SK-N-SH treated with all-trans-retinoic acid at 6 μM for 48 hours (cell line): ENCODE measurements at regions not wholly inside any gene's neighbourhood (a gene's known extent, or its start where the extent isn't known, plus 50 kb on each side); places are given as distances from the start of the nearest gene placed in this dataset.

Experiments
- ARNTL ChIP-seq: fragments of 450-650 bp; formaldehyde crosslinking; IDR thresholded peaks from 2 replicates; pipeline ENCODE4 v1.5.0; 2020; ENCODE audit warnings: low read depth, mild to moderate bottlenecking, moderate library complexity, borderline replicate concordance
- CREB5 ChIP-seq: fragments of 250-450 bp; sonication (Bioruptor Pico); IDR thresholded peaks from 2 replicates; pipeline ENCODE4 v1.5.1; 2020; ENCODE audit warnings: low read depth, mild to moderate bottlenecking, moderate library complexity
- ESRRG ChIP-seq: fragments of 250-450 bp; sonication (Bioruptor Pico); IDR thresholded peaks from 2 replicates; pipeline ENCODE4 v1.6.1; 2021; ENCODE audit warnings: mild to moderate bottlenecking
- GLIS3 ChIP-seq: fragments of 250-450 bp; sonication (Bioruptor Pico); IDR thresholded peaks from 2 replicates; pipeline ENCODE4 v1.5.0; 2020; ENCODE audit warnings: mild to moderate bottlenecking, moderate library complexity
- PATZ1 ChIP-seq: fragments of 250-450 bp; sonication (Bioruptor Pico); IDR thresholded peaks from 2 replicates; pipeline ENCODE4 v1.8.0; 2020; ENCODE audit warnings: mild to moderate bottlenecking, moderate library complexity, borderline replicate concordance
- POU6F1 ChIP-seq: fragments of 250-450 bp; sonication (Bioruptor Pico); IDR thresholded peaks from 2 replicates; pipeline ENCODE4 v1.8.0; 2021; ENCODE audit warnings: low read depth, mild to moderate bottlenecking, moderate library complexity, borderline replicate concordance
- PPARA ChIP-seq: fragments of 250-450 bp; sonication (Bioruptor Pico); IDR thresholded peaks from 2 replicates; pipeline ENCODE4 v1.5.0; 2020; ENCODE audit warnings: mild to moderate bottlenecking, borderline replicate concordance
- RARB ChIP-seq: fragments of 250-450 bp; sonication (Bioruptor Pico); IDR thresholded peaks from 2 replicates; pipeline ENCODE4 v1.8.0; 2021; ENCODE audit warnings: mild to moderate bottlenecking, moderate library complexity
- SNAI2 ChIP-seq: fragments of 250-450 bp; sonication (Bioruptor Pico); IDR thresholded peaks from 2 replicates; pipeline ENCODE4 v1.5.0; 2020; ENCODE audit warnings: mild to moderate bottlenecking, moderate library complexity
- TCF4 ChIP-seq: fragments of 250-450 bp; sonication (Bioruptor Pico); IDR thresholded peaks from 2 replicates; pipeline ENCODE4 v1.8.0; 2021; ENCODE audit warnings: mild to moderate bottlenecking, moderate library complexity, borderline replicate concordance
- TSHZ2 ChIP-seq: fragments of 250-450 bp; sonication (Bioruptor Pico); IDR thresholded peaks from 2 replicates; pipeline ENCODE4 v1.5.0; 2020; ENCODE audit warnings: mild to moderate bottlenecking, moderate library complexity
- ZFP3 ChIP-seq: fragments of 250-450 bp; sonication (Bioruptor Pico); IDR thresholded peaks from 2 replicates; pipeline ENCODE4 v1.5.0; 2020; ENCODE audit warnings: mild to moderate bottlenecking, moderate library complexity
- ZNF70 ChIP-seq: fragments of 450-650 bp; formaldehyde crosslinking; IDR thresholded peaks from 2 replicates; pipeline ENCODE4 v1.5.0; 2020; ENCODE audit warnings: mild to moderate bottlenecking, moderate library complexity

GRCh38 chr14:40936861-40937260, 669.8 kb upstream of the LRFN5 start:
- TF ChIP-seq SNAI2, result no peak
- no peak for TF ChIP-seq PPARA (CRISPR knock-in tag)
- TF ChIP-seq ZNF70 (CRISPR knock-in tag), result no peak
- no peak for TF ChIP-seq CREB5
- no peak for TF ChIP-seq GLIS3 (CRISPR knock-in tag)
- TF ChIP-seq TSHZ2 (CRISPR knock-in tag), result no peak
- TF ChIP-seq ARNTL (CRISPR knock-in tag), result no peak
- TF ChIP-seq PATZ1 (CRISPR knock-in tag), result no peak
- no peak for TF ChIP-seq RARB
- no peak for TF ChIP-seq ZFP3 (CRISPR knock-in tag)
- TF ChIP-seq POU6F1 (CRISPR knock-in tag), result no peak
- peak; percentile 14; the same call in 1 of the 2 replicates for TF ChIP-seq TCF4
- no peak for TF ChIP-seq ESRRG (CRISPR knock-in tag)
